Coronary artery (tissue), 2 donors: ENCODE measurements at regions not wholly inside any gene's neighbourhood (a gene's known extent, or its start where the extent isn't known, plus 50 kb on each side); places are given as distances from the start of the nearest gene placed in this dataset.

Experiments
- DNase-seq: peaks from one replicate; pipeline ENCODE4 v3.0.0-alpha.2; 2017; ENCODE audit warnings: low spot score
- H3K27ac ChIP-seq, 2 donors: fragments of 200-600 bp; sonication (generic); one replicate each; pipeline ENCODE4 v1.5.1; 2016 to 2019
- H3K4me3 ChIP-seq: fragments of 200-600 bp; sonication (generic); 2 replicates; pipeline ENCODE4 v1.5.1; 2016; ENCODE audit warnings: mild to moderate bottlenecking, moderate library complexity
- CTCF ChIP-seq: fragments of 200-600 bp; sonication (generic); IDR thresholded peaks from one replicate; pipeline ENCODE4 v1.5.1; 2019; ENCODE audit warnings: antibody characterized with exemption

- DNase-seq = no peak
- TF ChIP-seq CTCF = no peak
- no peak overlapping the region for H3K4me3 ChIP-seq
Measured at GRCh38 chr5:22926574-22926973, 73.4 kb upstream of the CDH12 start.

GRCh38 chr5:22918511-22918910 is 65.4 kb upstream of the CDH12 start:
- no peak for DNase-seq
- TF ChIP-seq CTCF = no peak
- no peak overlapping the region for H3K27ac ChIP-seq
- no peak overlapping the region for H3K4me3 ChIP-seq

More at GRCh38 chr5:22926574-22926973, 73.4 kb upstream of the CDH12 start:
- no peak overlapping the region for H3K27ac ChIP-seq

GRCh38 chr5:22916393-22916792 is 63.2 kb upstream of the CDH12 start:
- no peak for DNase-seq
- no peak overlapping the region for H3K27ac ChIP-seq
- TF ChIP-seq CTCF = no peak
- no peak overlapping the region for H3K4me3 ChIP-seq

- no peak overlapping the region for H3K27ac ChIP-seq
- TF ChIP-seq CTCF = no peak
- no peak overlapping the region for H3K4me3 ChIP-seq
- no peak for DNase-seq
Measured at GRCh38 chr5:22911019-22911418, 57.9 kb upstream of the CDH12 start.

- Histone ChIP-seq H3K4me3 (no peak overlapping the region), H3K27ac (no peak overlapping the region)
- DNase-seq = no peak
- TF ChIP-seq CTCF = no peak
Measured at GRCh38 chr5:22910523-22910922, 57.4 kb upstream of the CDH12 start.

- TF ChIP-seq CTCF = no peak
Measured at GRCh38 chr5:22908586-22908985, 55.4 kb upstream of the CDH12 start.

GRCh38 chr5:22908129-22908528 is 55.0 kb upstream of the CDH12 start:
- H3K27ac ChIP-seq = no peak overlapping the region
- H3K4me3 ChIP-seq = no peak overlapping the region
- no peak for TF ChIP-seq CTCF
- DNase-seq = no peak

More at GRCh38 chr5:22908586-22908985, 55.4 kb upstream of the CDH12 start:
- Histone ChIP-seq H3K4me3 (no peak overlapping the region), H3K27ac (no peak overlapping the region)
- DNase-seq = no peak
